ENCODE measurements at regions not wholly inside any gene's neighbourhood (a gene's known extent, or its start where the extent isn't known, plus 50 kb on each side); places are given as distances from the start of the nearest gene placed in this dataset.

- TF ChIP-seq CTCF (IDR thresholded peaks at IDR 0.05) (no peak), TP53 (CRISPR knock-in tag; IDR thresholded peaks at IDR 0.05) (no peak), REST (IDR thresholded peaks at IDR 0.05) (no peak), MAX (IDR thresholded peaks at IDR 0.05) (no peak), JUN (IDR thresholded peaks at IDR 0.05) (no peak), POLR2A (IDR thresholded peaks at IDR 0.05; ENCODE audit: low read length) (no peak), NR3C1 (IDR thresholded peaks at IDR 0.05) (no peak), CEBPB (IDR thresholded peaks at IDR 0.05) (no peak), TFCP2L1 (CRISPR knock-in tag; IDR thresholded peaks at IDR 0.05) (no peak), RNF2 (IDR thresholded peaks at IDR 0.05; ENCODE audit: borderline replicate concordance, low read depth) (no peak)
These were observed 143.5 kb downstream of the SLC30A10 start for GRCh38 chr1:219784660-219785381.

All from A549 (cell line).